ENCODE measurements at regions not wholly inside any gene's neighbourhood (a gene's known extent, or its start where the extent isn't known, plus 50 kb on each side); places are given as distances from the start of the nearest gene placed in this dataset.
"Not testable (repeated sequence)": the region's sequence is repeated elsewhere in the genome, so short reads cannot be mapped to it uniquely, and the experiment has no call there.

- not testable (repeated sequence) for DNase-seq
These were observed 249.3 kb upstream of the GOT2 start for GRCh38 chr16:58983181-58983965.

- DNase-seq = no peak
These were observed 236.7 kb upstream of the GOT2 start for GRCh38 chr16:58970775-58971174.

- DNase-seq = no peak
These were observed 229.4 kb upstream of the GOT2 start for GRCh38 chr16:58963479-58963878.

- DNase-seq = no peak
These were observed 228.7 kb upstream of the GOT2 start for GRCh38 chr16:58962811-58963210.

- DNase-seq = no peak
These were observed 226.4 kb upstream of the GOT2 start for GRCh38 chr16:58960484-58960883.

- DNase-seq = no peak
These were observed 225.9 kb upstream of the GOT2 start for GRCh38 chr16:58960034-58960433.

- DNase-seq = no peak
These were observed 224.6 kb upstream of the GOT2 start for GRCh38 chr16:58958749-58959148.

GRCh38 chr16:58948244-58948643 is 214.1 kb upstream of the GOT2 start:
- DNase-seq = no peak

GRCh38 chr16:58940609-58941008 is 206.5 kb upstream of the GOT2 start:
- no peak for DNase-seq

GRCh38 chr16:58938811-58939210 is 204.7 kb upstream of the GOT2 start:
- no peak for DNase-seq

GRCh38 chr16:58937661-58938060 is 203.5 kb upstream of the GOT2 start:
- no peak for DNase-seq

- no peak for DNase-seq
These were observed 199.1 kb upstream of the GOT2 start for GRCh38 chr16:58933186-58933585.

- DNase-seq = no peak
These were observed 197.3 kb upstream of the GOT2 start for GRCh38 chr16:58931436-58931835.

- DNase-seq = no peak
These were observed 189.0 kb upstream of the GOT2 start for GRCh38 chr16:58923094-58923493.

GRCh38 chr16:58913456-58913855 is 179.3 kb upstream of the GOT2 start:
- no peak for DNase-seq

GRCh38 chr16:58912571-58912970 is 178.5 kb upstream of the GOT2 start:
- DNase-seq = no peak

GRCh38 chr16:58906981-58907715 is 173.0 kb upstream of the GOT2 start:
- DNase-seq = no peak

GRCh38 chr16:58904291-58904690 is 170.2 kb upstream of the GOT2 start:
- no peak for DNase-seq

- no peak for DNase-seq
These were observed 155.4 kb upstream of the GOT2 start for GRCh38 chr16:58889516-58889915.

- DNase-seq = no peak
These were observed 151.5 kb upstream of the GOT2 start for GRCh38 chr16:58885528-58886170.

- no peak for DNase-seq
These were observed 150.0 kb upstream of the GOT2 start for GRCh38 chr16:58884141-58884540.

- DNase-seq = no peak
These were observed 149.0 kb upstream of the GOT2 start for GRCh38 chr16:58883131-58883530.

- peak; percentile 82 for DNase-seq
These were observed 148.2 kb upstream of the GOT2 start for GRCh38 chr16:58882292-58882691.

GRCh38 chr16:58878641-58879040 is 144.5 kb upstream of the GOT2 start:
- not testable (repeated sequence) for DNase-seq

Measured in SIG-M5 (cell line).